ENCODE measurements at regions not wholly inside any gene's neighbourhood (a gene's known extent, or its start where the extent isn't known, plus 50 kb on each side); places are given as distances from the start of the nearest gene placed in this dataset.

DNA sequence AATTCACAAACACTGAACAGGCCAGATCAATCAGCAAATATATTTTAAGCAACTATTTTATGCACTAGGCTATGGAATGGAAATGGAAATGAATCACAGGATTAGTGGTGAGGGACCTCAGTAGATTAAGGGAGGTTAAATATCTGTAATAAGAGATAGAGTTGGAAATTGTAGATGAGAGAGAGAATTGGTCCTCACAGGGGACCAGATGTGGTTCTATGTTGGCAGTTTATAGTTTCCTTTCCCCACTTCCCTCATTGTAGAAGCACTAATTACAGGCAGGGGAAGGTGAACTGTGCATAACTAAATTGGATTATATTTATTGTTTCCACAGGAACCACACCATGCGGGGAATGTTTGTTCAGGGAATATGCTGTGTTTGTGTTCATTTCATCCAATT is 496.2 kb downstream of the ARHGEF28 start:
- DNase-seq (ENCODE audit: low read depth), result no peak

GRCh38 chr5:74120585-74120984 is 494.6 kb downstream of the ARHGEF28 start:
- no peak for DNase-seq (ENCODE audit: low read depth)

DNA sequence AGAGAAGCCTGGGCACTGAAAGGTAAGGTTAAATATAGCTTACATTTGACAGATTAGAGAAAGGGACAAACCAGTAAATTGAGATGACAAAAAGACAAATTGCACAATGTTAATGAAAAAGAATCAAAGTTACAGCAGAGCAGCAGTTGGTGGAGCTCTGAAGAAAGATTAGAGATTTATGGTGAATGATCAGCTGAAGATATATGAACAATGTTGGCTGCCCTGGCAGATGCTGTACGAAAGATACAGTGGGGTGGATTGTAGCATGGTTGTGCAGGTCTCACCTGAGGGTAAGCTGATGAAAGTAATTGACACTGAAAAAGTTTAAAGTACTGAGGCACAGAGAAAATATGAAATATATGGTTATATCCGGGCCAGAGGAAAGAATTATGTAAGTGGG is 492.1 kb downstream of the ARHGEF28 start:
- no peak for DNase-seq (ENCODE audit: low read depth)

- DNase-seq (ENCODE audit: low read depth), result no peak
Observed at GRCh38 chr5:74116984-74117383, 491.0 kb downstream of the ARHGEF28 start.

GRCh38 chr5:74116266-74116665 is 490.3 kb downstream of the ARHGEF28 start:
- DNase-seq (ENCODE audit: low read depth), result no peak

DNA sequence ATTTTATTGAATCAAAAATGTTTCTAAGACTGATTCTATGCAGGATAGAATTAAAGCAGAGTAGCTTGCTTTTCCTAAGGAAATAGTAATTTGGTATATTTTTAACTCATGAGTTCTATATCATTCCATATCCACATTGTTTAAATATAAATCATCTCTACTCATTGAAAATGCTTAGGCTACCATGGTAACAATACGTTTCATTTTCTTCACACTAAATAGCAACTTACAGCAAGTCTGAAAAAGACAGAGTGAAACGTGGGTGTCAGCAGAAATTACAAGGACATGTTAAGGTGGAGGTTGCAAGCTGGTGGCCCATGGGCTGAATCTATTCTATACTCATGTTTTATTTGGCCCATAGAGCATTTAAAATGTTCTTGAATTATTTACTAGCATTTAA is 487.9 kb downstream of the ARHGEF28 start:
- DNase-seq (ENCODE audit: low read depth), result no peak

- no peak for DNase-seq (ENCODE audit: low read depth)
Observed at GRCh38 chr5:74113196-74113540, 487.2 kb downstream of the ARHGEF28 start.

GRCh38 chr5:74112372-74113195 is 486.6 kb downstream of the ARHGEF28 start:
- no peak for DNase-seq (ENCODE audit: low read depth)

GRCh38 chr5:74111764-74112163 is 485.8 kb downstream of the ARHGEF28 start:
- no peak for DNase-seq (ENCODE audit: low read depth)

- DNase-seq (ENCODE audit: low read depth), result no peak
Observed at GRCh38 chr5:74109344-74109743, 483.3 kb downstream of the ARHGEF28 start.

GRCh38 chr5:74107899-74108298 is 481.9 kb downstream of the ARHGEF28 start:
- no peak for DNase-seq (ENCODE audit: low read depth)

DNA sequence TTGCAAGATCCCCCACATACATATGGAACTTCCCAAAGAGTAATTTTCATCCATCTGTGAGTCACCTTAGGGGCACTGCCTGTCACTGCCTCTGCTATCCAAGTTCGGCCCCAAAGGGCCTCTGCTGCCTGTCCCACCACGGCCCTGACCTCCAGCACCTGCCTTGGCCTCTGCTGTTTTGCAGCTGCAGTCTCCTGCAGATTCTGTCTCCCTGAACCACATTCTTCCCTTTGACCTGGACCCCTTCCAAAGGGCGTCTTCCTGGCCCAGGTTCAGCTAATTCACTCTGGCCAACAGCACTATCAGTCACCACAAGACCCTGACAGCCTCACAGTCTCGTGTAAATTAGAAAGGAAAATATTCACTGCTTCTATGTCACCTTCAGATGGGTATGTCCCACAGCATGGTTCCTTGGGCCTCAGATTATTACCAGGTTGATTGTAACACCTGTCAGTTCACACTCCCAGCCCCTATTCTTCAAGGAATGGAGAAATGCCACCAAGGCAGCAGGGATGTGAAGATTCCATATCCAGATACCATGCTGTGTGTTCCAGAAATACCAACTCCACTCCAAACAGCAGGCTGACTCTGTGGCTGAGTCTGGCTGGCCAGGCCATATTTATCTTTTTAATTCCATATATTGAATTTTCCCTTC is 479.3 kb downstream of the ARHGEF28 start:
- DNase-seq (ENCODE audit: low read depth), result no peak

- no peak for DNase-seq (ENCODE audit: low read depth)
Observed at GRCh38 chr5:74103131-74104023, 477.4 kb downstream of the ARHGEF28 start.

GRCh38 chr5:74100268-74100665 is 474.3 kb downstream of the ARHGEF28 start:
- DNase-seq (ENCODE audit: low read depth), result no peak

GRCh38 chr5:74099538-74100267 is 473.7 kb downstream of the ARHGEF28 start:
- DNase-seq (ENCODE audit: low read depth), result no peak

DNA sequence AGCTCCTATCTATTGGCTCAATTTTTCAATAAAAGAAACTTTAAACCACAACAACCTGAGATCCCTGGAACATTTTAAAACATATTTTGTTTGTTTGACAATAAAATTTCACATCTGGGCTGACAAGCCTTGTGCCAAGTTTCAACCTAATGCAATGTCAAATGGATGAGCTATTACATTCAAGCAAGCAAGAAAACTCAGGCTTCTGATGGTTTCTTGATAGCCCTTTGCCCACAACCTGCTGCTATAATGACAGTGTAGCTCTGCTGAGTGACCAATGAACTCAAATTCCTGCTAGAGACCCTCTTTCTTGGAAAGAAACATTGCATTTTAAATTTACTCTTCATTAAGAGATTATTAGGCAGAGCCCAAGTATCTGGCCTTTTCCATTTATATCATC is 472.9 kb downstream of the ARHGEF28 start:
- no peak for DNase-seq (ENCODE audit: low read depth)

DNA sequence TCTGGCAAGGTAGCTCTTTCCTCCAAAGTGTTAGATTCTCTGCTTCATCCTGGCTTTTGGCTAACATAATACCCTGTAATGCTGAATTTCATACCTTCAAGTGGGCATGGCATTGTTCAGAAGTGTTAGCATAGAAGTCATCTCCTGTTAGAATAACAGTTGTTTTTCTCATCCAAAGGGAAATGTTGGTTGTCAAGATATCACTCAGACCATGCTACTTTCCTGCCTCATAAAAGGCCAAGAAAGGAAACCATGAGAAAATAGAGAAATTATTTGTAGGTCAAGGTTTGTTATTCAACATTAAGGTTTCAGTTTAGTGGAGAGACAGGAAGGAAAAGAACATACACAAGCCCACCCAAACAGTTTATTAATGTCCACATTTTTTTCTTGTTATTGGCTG is 472.5 kb downstream of the ARHGEF28 start:
- DNase-seq (ENCODE audit: low read depth), result no peak

DNA sequence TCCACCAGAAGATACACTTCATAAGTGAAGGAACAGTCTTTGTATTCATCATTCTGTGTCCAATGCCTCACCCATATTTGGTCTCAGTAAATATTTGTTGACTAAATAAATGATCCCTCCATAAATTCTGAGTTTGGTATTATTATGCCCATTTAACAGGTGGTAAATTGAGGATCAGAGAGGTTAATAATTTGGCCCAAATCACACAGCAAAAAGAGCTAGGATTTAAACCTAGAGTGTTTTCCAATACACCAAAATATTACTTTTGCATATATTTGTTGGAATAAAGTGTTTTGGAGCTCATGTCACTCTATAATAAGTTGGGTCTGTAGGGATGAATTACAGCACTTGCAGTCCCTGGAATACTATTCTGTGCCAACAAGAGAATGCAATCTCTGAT is 470.3 kb downstream of the ARHGEF28 start:
- DNase-seq (ENCODE audit: low read depth), result no peak

DNA sequence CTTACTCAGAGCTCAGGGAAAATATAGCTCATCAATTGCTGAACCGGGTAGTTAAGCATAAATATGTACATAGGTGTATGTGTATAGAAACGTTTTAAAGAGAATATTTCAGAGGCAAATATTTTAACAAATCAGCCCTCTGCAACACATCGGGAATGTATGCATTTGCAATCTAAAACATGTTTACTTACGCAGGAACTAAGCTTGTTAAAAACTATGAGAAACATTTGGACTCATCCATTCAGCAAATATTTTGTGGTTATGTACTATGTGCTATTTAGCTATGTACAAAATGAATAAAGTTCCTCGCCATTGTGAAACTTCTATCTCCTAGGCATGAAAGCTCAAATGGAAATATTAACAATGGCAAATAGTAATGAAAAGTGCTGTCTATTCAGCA is 469.9 kb downstream of the ARHGEF28 start:
- no peak for DNase-seq (ENCODE audit: low read depth)

GRCh38 chr5:74094782-74095108 is 468.7 kb downstream of the ARHGEF28 start:
- no peak for DNase-seq (ENCODE audit: low read depth)

DNA sequence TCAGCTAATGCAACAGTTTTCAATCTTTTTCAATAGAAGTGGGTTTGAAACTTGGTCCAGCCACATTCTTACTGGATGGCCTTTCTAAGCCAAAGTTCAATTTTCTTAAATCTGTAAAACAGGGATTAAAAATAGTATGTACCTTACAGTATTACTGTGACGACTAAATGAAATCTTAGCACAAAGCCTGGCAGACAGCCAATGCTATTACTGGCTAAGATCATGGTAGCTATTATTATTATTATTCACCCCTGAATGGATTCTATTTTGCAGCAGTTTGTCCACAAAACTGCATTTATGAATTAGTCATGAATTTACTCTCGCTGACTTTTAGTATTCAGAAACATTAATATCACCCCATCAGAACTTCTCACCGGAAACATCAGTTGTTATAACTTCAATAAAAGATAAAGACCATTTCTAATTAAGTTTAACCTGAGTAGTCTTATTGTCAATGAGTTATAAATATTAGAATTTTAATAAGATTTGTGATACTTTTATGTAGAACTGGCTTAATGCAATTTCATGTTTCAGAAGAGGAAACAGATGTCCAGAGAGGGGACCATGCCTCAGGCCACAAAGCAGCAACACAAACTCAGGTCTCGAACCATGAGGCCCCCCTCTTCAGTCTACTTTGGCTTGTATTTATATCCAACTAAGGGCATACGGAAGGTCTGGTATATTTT is 468.2 kb downstream of the ARHGEF28 start:
- no peak for DNase-seq (ENCODE audit: low read depth)

DNA sequence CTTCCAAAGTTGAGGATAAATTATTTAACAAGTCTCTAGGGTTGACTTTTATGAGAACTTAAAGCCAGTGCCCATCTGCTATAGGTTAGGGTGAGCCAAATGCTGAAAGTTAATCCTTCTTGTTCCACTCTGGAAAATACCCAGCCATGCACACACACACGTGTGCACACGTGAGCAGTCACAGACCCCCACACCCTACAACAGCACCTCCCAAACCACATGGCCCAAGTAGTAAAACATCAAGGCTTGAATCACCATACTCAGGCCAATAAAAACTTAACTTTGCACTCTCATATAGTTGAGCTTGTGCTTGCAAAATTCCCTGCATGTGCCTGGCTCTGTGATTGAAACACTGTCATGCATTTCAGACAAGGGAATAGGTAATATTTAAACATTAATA is 467.6 kb downstream of the ARHGEF28 start:
- no peak for DNase-seq (ENCODE audit: low read depth)

All from activated T-helper 9 cell treated with anti-CD3 and anti-CD28 coated beads, Interleukin-2, amount 50 U/mL, for 16 hours (primary cell).